ENCODE measurements at regions not wholly inside any gene's neighbourhood (a gene's known extent, or its start where the extent isn't known, plus 50 kb on each side); places are given as distances from the start of the nearest gene placed in this dataset.

- Histone ChIP-seq H3K4me2 (ENCODE audit: extremely low read depth, insufficient read depth, low read length) (no peak overlapping the region), H3K36me3 (ENCODE audit: control insufficient read depth, insufficient read depth, low read length) (no peaks in the 10 kb centered on the region), H4K20me1 (ENCODE audit: control insufficient read depth, extremely low read depth, insufficient read depth, low read length) (no peaks in the 10 kb centered on the region), H3K27ac (ENCODE audit: insufficient read depth, low read length) (no peak overlapping the region), H3K79me2 (ENCODE audit: control insufficient read depth, insufficient read depth, low read length) (no peaks in the 10 kb centered on the region), H2AFZ (ENCODE audit: low read length) (no peak overlapping the region), H3K4me1 (ENCODE audit: control insufficient read depth, extremely low read depth, insufficient read depth, low read length) (no peaks in the 10 kb centered on the region), H3K27me3 (ENCODE audit: control insufficient read depth, insufficient read depth, low read length) (no peaks in the 10 kb centered on the region), H3K9me3 (ENCODE audit: control insufficient read depth, insufficient read depth, low read depth, low read length) (no peaks in the 10 kb centered on the region), H3K4me3 (replicated peaks in 1 of 4; ENCODE audit: control extremely low read depth in 1 of 4, insufficient read depth in 1 of 4, low read depth in 3 of 4, low read length in 4 of 4) (no peak overlapping the region), H3K9ac (ENCODE audit: insufficient read depth, low read length) (no peak overlapping the region)
- peak in 1 of 2 donors; percentile 53 for DNase-seq (ENCODE audit: low read depth in 2 of 2)
- no peak for TF ChIP-seq EZH2 (IDR thresholded peaks at IDR 0.05; ENCODE audit: low read length, missing control alignments)
- TF ChIP-seq, protein P1, sequence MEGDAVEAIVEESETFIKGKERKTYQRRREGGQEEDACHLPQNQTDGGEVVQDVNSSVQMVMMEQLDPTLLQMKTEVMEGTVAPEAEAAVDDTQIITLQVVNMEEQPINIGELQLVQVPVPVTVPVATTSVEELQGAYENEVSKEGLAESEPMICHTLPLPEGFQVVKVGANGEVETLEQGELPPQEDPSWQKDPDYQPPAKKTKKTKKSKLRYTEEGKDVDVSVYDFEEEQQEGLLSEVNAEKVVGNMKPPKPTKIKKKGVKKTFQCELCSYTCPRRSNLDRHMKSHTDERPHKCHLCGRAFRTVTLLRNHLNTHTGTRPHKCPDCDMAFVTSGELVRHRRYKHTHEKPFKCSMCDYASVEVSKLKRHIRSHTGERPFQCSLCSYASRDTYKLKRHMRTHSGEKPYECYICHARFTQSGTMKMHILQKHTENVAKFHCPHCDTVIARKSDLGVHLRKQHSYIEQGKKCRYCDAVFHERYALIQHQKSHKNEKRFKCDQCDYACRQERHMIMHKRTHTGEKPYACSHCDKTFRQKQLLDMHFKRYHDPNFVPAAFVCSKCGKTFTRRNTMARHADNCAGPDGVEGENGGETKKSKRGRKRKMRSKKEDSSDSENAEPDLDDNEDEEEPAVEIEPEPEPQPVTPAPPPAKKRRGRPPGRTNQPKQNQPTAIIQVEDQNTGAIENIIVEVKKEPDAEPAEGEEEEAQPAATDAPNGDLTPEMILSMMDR (conservative IDR thresholded peaks at IDR 0.05 in 1 of 2, IDR thresholded peaks at IDR 0.05 in 1 of 2; ENCODE audit: low read depth in 1 of 2, low read length in 2 of 2): no peak
Observed at GRCh38 chr13:37195621-37196020, 90.2 kb upstream of the CSNK1A1L start.

DNA sequence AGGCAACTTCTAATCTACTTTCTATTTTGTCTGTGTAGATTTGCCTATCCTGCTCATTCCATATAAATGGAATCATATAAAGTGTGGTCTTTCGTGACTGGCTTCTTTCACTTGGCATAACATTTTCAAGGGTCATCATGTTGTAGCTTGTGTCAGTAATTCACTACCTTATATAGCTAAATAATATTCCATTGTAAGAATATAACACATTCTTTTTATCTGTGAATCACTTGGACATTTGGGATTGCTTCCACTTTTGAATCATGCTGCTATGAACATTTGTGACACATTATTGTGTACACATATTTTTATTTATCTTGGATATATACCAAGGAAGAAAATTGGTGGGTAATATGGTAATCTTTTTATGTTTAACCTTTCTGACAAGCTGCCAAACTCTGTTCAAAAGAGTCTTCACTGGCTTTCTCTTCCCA is 89.0 kb upstream of the CSNK1A1L start:
- Histone ChIP-seq H3K27me3 (ENCODE audit: control insufficient read depth, insufficient read depth, low read length) (no peaks in the 10 kb centered on the region), H3K27ac (ENCODE audit: insufficient read depth, low read length) (no peak overlapping the region), H4K20me1 (ENCODE audit: control insufficient read depth, extremely low read depth, insufficient read depth, low read length) (no peaks in the 10 kb centered on the region), H3K9me3 (ENCODE audit: control insufficient read depth, insufficient read depth, low read depth, low read length) (no peaks in the 10 kb centered on the region), H3K4me3 (replicated peaks in 1 of 4; ENCODE audit: control extremely low read depth in 1 of 4, insufficient read depth in 1 of 4, low read depth in 3 of 4, low read length in 4 of 4) (no peak overlapping the region), H3K79me2 (ENCODE audit: control insufficient read depth, insufficient read depth, low read length) (no peaks in the 10 kb centered on the region), H2AFZ (ENCODE audit: low read length) (no peak overlapping the region), H3K4me2 (ENCODE audit: extremely low read depth, insufficient read depth, low read length) (no peak overlapping the region), H3K36me3 (ENCODE audit: control insufficient read depth, insufficient read depth, low read length) (no peaks in the 10 kb centered on the region), H3K9ac (ENCODE audit: insufficient read depth, low read length) (no peak overlapping the region), H3K4me1 (ENCODE audit: control insufficient read depth, extremely low read depth, insufficient read depth, low read length) (no peaks in the 10 kb centered on the region)
- TF ChIP-seq, protein P1 (conservative IDR thresholded peaks at IDR 0.05 in 1 of 2, IDR thresholded peaks at IDR 0.05 in 1 of 2; ENCODE audit: low read depth in 1 of 2, low read length in 2 of 2): no peak
- TF ChIP-seq EZH2 (IDR thresholded peaks at IDR 0.05; ENCODE audit: low read length, missing control alignments): no peak
- peak; percentile 54 to 92 for DNase-seq (ENCODE audit: low read depth in 2 of 2)

DNA sequence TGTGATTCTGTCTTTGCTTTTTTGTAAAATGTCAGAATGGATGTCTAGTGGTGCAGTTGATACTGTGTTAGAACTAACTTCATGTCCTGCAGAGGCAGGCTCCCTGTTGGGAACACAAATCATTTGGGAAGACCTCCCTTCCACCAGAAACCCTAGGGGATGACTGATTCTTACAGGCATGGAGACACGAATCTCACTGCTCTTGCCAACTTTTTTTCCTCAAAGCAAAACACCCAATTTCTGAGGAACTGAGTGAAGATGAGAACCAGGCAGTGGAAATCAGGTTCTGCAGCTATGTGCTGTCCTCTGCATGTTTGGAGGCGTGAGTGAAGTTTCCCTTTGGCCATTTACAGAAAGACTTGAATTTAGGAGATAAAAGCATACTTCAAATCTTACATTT is 87.5 kb upstream of the CSNK1A1L start:
- no peak overlapping the region for H3K27ac ChIP-seq (ENCODE audit: insufficient read depth, low read length)
- H4K20me1 ChIP-seq (ENCODE audit: control insufficient read depth, extremely low read depth, insufficient read depth, low read length): no peaks in the 10 kb centered on the region
- no peak overlapping the region for H3K9ac ChIP-seq (ENCODE audit: insufficient read depth, low read length)

More for the DNA sequence above, 87.5 kb upstream of the CSNK1A1L start:
- no peak overlapping the region for H3K4me3 ChIP-seq (replicated peaks in 1 of 4; ENCODE audit: control extremely low read depth in 1 of 4, insufficient read depth in 1 of 4, low read depth in 3 of 4, low read length in 4 of 4)
- H3K79me2 ChIP-seq (ENCODE audit: control insufficient read depth, insufficient read depth, low read length): no peaks in the 10 kb centered on the region
- H3K27me3 ChIP-seq (ENCODE audit: control insufficient read depth, insufficient read depth, low read length): no peaks in the 10 kb centered on the region
- no peaks in the 10 kb centered on the region for H3K4me1 ChIP-seq (ENCODE audit: control insufficient read depth, extremely low read depth, insufficient read depth, low read length)
- no peak for TF ChIP-seq EZH2 (IDR thresholded peaks at IDR 0.05; ENCODE audit: low read length, missing control alignments)
- TF ChIP-seq, protein P1 (conservative IDR thresholded peaks at IDR 0.05 in 1 of 2, IDR thresholded peaks at IDR 0.05 in 1 of 2; ENCODE audit: low read depth in 1 of 2, low read length in 2 of 2): no peak
- DNase-seq (ENCODE audit: low read depth in 2 of 2): peak in 1 of 2 donors; percentile 37
- no peak overlapping the region for H3K4me2 ChIP-seq (ENCODE audit: extremely low read depth, insufficient read depth, low read length)
- H2AFZ ChIP-seq (ENCODE audit: low read length): peak overlapping the region; percentile 15
- H3K9me3 ChIP-seq (ENCODE audit: control insufficient read depth, insufficient read depth, low read depth, low read length): no peaks in the 10 kb centered on the region
- no peaks in the 10 kb centered on the region for H3K36me3 ChIP-seq (ENCODE audit: control insufficient read depth, insufficient read depth, low read length)

All from fibroblast of lung (primary cell).